RWPE2 (cell line): ENCODE measurements at regions not wholly inside any gene's neighbourhood (a gene's known extent, or its start where the extent isn't known, plus 50 kb on each side); places are given as distances from the start of the nearest gene placed in this dataset.

Source experiments
- ATAC-seq: fragments of 200-7000 bp; cut with Tn5 transposase; 3 replicates; pipeline ENCODE4 v1.9.1; 2021; ENCODE audit warnings: low read depth
- DNase-seq: peaks from one replicate; pipeline ENCODE4 v3.0.0-alpha.2; 2020; ENCODE audit warnings: low spot score
- H3K27ac ChIP-seq: fragments of 450-650 bp; 2 replicates; pipeline ENCODE4 v1.5.1; 2017; ENCODE audit warnings: mild to moderate bottlenecking; ENCODE audit not compliant: poor library complexity, severe bottlenecking
- H3K27me3 ChIP-seq: fragments of 250-450 bp; sonication (Bioruptor Pico); 2 replicates; pipeline ENCODE4 v1.5.1; 2021; ENCODE audit warnings: mild to moderate bottlenecking, moderate library complexity; ENCODE audit not compliant: insufficient read depth, poor library complexity, severe bottlenecking
- H3K36me3 ChIP-seq: fragments of 250-450 bp; sonication (Bioruptor Pico); 2 replicates; pipeline ENCODE4 v1.5.1; 2020; ENCODE audit warnings: low read depth, mild to moderate bottlenecking, moderate library complexity
- H3K4me1 ChIP-seq: fragments of 250-450 bp; sonication (Bioruptor Pico); 2 replicates; pipeline ENCODE4 v1.5.1; 2021; ENCODE audit warnings: mild to moderate bottlenecking, moderate library complexity; ENCODE audit not compliant: insufficient read depth, poor library complexity, severe bottlenecking
- H3K4me3 ChIP-seq: fragments of 250-450 bp; sonication (Bioruptor Pico); 2 replicates; pipeline ENCODE4 v1.5.1; 2021; ENCODE audit warnings: mild to moderate bottlenecking, moderate library complexity; ENCODE audit not compliant: severe bottlenecking
- H3K9me3 ChIP-seq: fragments of 250-450 bp; sonication (Bioruptor Pico); 2 replicates; pipeline ENCODE4 v1.5.1; 2021; ENCODE audit warnings: mild to moderate bottlenecking, moderate library complexity; ENCODE audit not compliant: severe bottlenecking
- CTCF ChIP-seq: fragments of 450-650 bp; IDR thresholded peaks from one replicate; pipeline ENCODE4 v1.5.1; 2017; ENCODE audit warnings: mild to moderate bottlenecking, moderate library complexity; ENCODE audit not compliant: poor library complexity, severe bottlenecking

- Histone ChIP-seq H3K4me1 (no peaks in the 10 kb centered on the region), H3K9me3 (no peaks in the 10 kb centered on the region), H3K27ac (no peak overlapping the region), H3K36me3 (no peaks in the 10 kb centered on the region), H3K4me3 (no peak overlapping the region), H3K27me3 (peaks cover 3% of the 10 kb centered on the region)
- DNase-seq (no peak), ATAC-seq (no peak)
- no peak for TF ChIP-seq CTCF
Observed at GRCh38 chr16:80437707-80438106, 103.1 kb upstream of the DYNLRB2 start.

- Histone ChIP-seq H3K36me3 (no peaks in the 10 kb centered on the region), H3K27ac (no peak overlapping the region), H3K4me3 (no peak overlapping the region), H3K9me3 (no peaks in the 10 kb centered on the region), H3K4me1 (no peaks in the 10 kb centered on the region), H3K27me3 (peaks cover 3% of the 10 kb centered on the region)
- DNase-seq (no peak), ATAC-seq (no peak)
- TF ChIP-seq CTCF = no peak
Observed at GRCh38 chr16:80436510-80436909, 104.3 kb upstream of the DYNLRB2 start.

- Histone ChIP-seq H3K27me3 (no peaks in the 10 kb centered on the region), H3K4me3 (no peak overlapping the region), H3K36me3 (no peaks in the 10 kb centered on the region), H3K4me1 (no peaks in the 10 kb centered on the region), H3K9me3 (no peaks in the 10 kb centered on the region), H3K27ac (no peak overlapping the region)
- DNase-seq (no peak), ATAC-seq (peak; percentile 77; the same call in 2 of the 3 replicates)
- TF ChIP-seq CTCF = no peak
Observed at GRCh38 chr16:80433623-80434022, 107.2 kb upstream of the DYNLRB2 start.

GRCh38 chr16:80427795-80428194 lies 113.0 kb upstream of the DYNLRB2 start:
- Histone ChIP-seq H3K36me3 (no peaks in the 10 kb centered on the region), H3K27me3 (peaks cover 7% of the 10 kb centered on the region), H3K4me3 (no peak overlapping the region), H3K4me1 (no peaks in the 10 kb centered on the region), H3K27ac (no peak overlapping the region), H3K9me3 (no peaks in the 10 kb centered on the region)
- ATAC-seq (no peak), DNase-seq (no peak)
- TF ChIP-seq CTCF = no peak

- Histone ChIP-seq H3K4me1 (no peaks in the 10 kb centered on the region), H3K4me3 (no peak overlapping the region), H3K36me3 (no peaks in the 10 kb centered on the region), H3K27me3 (peaks cover 12% of the 10 kb centered on the region), H3K27ac (no peak overlapping the region), H3K9me3 (no peaks in the 10 kb centered on the region)
- DNase-seq (no peak), ATAC-seq (no peak)
- no peak for TF ChIP-seq CTCF
Observed at GRCh38 chr16:80418517-80419355, 122.1 kb upstream of the DYNLRB2 start.
